ENCODE measurements at regions not wholly inside any gene's neighbourhood (a gene's known extent, or its start where the extent isn't known, plus 50 kb on each side); places are given as distances from the start of the nearest gene placed in this dataset.

GRCh38 chr10:8534891-8535290, 480.4 kb downstream of the GATA3 start:
- H3K27ac ChIP-seq (replicated peaks) = no peak overlapping the region
- no peaks in the 10 kb centered on the region for H3K27me3 ChIP-seq (ENCODE audit: insufficient read depth, poor library complexity, severe bottlenecking)
- TF ChIP-seq GABPA (IDR thresholded peaks at IDR 0.05; ENCODE audit: low read depth) (no peak), REST (IDR thresholded peaks at IDR 0.05; ENCODE audit: insufficient replicate concordance, low read depth) (no peak), SPI1 (IDR thresholded peaks at IDR 0.05; ENCODE audit: borderline replicate concordance, low read depth) (no peak), CTCF (IDR thresholded peaks at IDR 0.05; ENCODE audit: insufficient read depth, low read length) (no peak), POLR2AphosphoS5 (IDR thresholded peaks at IDR 0.05; ENCODE audit: low read depth) (no peak)
- H3K4me3 ChIP-seq (replicated peaks; ENCODE audit: insufficient read depth, low read length) = no peak overlapping the region
- no peak for DNase-seq (ENCODE audit: low read depth in 1 of 2, low spot score in 1 of 2)

GRCh38 chr10:8539056-8539455, 484.6 kb downstream of the GATA3 start:
- no peaks in the 10 kb centered on the region for H3K27me3 ChIP-seq (ENCODE audit: insufficient read depth, poor library complexity, severe bottlenecking)
- TF ChIP-seq GABPA (IDR thresholded peaks at IDR 0.05; ENCODE audit: low read depth) = no peak
- no peak for TF ChIP-seq SPI1 (IDR thresholded peaks at IDR 0.05; ENCODE audit: borderline replicate concordance, low read depth)
- TF ChIP-seq CTCF (IDR thresholded peaks at IDR 0.05; ENCODE audit: insufficient read depth, low read length) = no peak
- no peak for TF ChIP-seq REST (IDR thresholded peaks at IDR 0.05; ENCODE audit: insufficient replicate concordance, low read depth)
- TF ChIP-seq POLR2AphosphoS5 (IDR thresholded peaks at IDR 0.05; ENCODE audit: low read depth) = no peak
- H3K27ac ChIP-seq (replicated peaks) = no peak overlapping the region
- H3K4me3 ChIP-seq (replicated peaks; ENCODE audit: insufficient read depth, low read length) = no peak overlapping the region
- DNase-seq (ENCODE audit: low read depth in 1 of 2, low spot score in 1 of 2) = no peak

- peak in 1 of 2 experiments; percentile 73 for DNase-seq (ENCODE audit: low read depth in 1 of 2, low spot score in 1 of 2)
- TF ChIP-seq REST (IDR thresholded peaks at IDR 0.05; ENCODE audit: insufficient replicate concordance, low read depth) (no peak), GABPA (IDR thresholded peaks at IDR 0.05; ENCODE audit: low read depth) (no peak), POLR2AphosphoS5 (IDR thresholded peaks at IDR 0.05; ENCODE audit: low read depth) (no peak), SPI1 (IDR thresholded peaks at IDR 0.05; ENCODE audit: borderline replicate concordance, low read depth) (no peak), CTCF (IDR thresholded peaks at IDR 0.05; ENCODE audit: insufficient read depth, low read length) (no peak)
- H3K27ac ChIP-seq (replicated peaks) = peak overlapping the region; percentile 82
Measured at GRCh38 chr10:8543361-8544056, 489.0 kb downstream of the GATA3 start.

More at GRCh38 chr10:8543361-8544056, 489.0 kb downstream of the GATA3 start:
- Histone ChIP-seq H3K4me3 (replicated peaks; ENCODE audit: insufficient read depth, low read length) (no peak overlapping the region), H3K27me3 (ENCODE audit: insufficient read depth, poor library complexity, severe bottlenecking) (no peaks in the 10 kb centered on the region)

Data from HL-60 (cell line).